Psoas muscle (tissue), 7 donors: ENCODE measurements at regions not wholly inside any gene's neighbourhood (a gene's known extent, or its start where the extent isn't known, plus 50 kb on each side); places are given as distances from the start of the nearest gene placed in this dataset.

Experiments
- ATAC-seq, 4 donors: fragments of 200-7000 bp; cut with Tn5 transposase; one replicate each; pipeline ENCODE4 v1.9.1; 2020; ENCODE audit warnings: moderate library complexity in 3 of 4, mild to moderate bottlenecking in 2 of 4
- DNase-seq, 2 donors: peaks; one replicate each; pipeline ENCODE4 v3.0.0-alpha.2; 2020
- H3K27ac ChIP-seq: fragments of 200-600 bp; one replicate; pipeline ENCODE4 v1.8.0; 2022
- H3K27me3 ChIP-seq, 3 donors: fragments of 200-600 bp in 1 of 3; one replicate each; pipeline versions ENCODE4 v1.6.1 to v1.8.0; 2013 to 2022; ENCODE audit warnings: low read length in 2 of 3, mild to moderate bottlenecking in 2 of 3, moderate library complexity in 1 of 3; ENCODE audit not compliant: insufficient read depth in 3 of 3
- H3K36me3 ChIP-seq, 2 donors: fragments of 200-600 bp in 1 of 2; one replicate each; pipeline versions ENCODE4 v1.6.1 to v1.8.0; 2013 to 2022; ENCODE audit warnings: low read depth in 1 of 2, mild to moderate bottlenecking in 1 of 2, moderate library complexity in 1 of 2; ENCODE audit not compliant: insufficient read depth in 1 of 2
- H3K4me1 ChIP-seq: fragments of 200-600 bp; one replicate; pipeline ENCODE4 v1.8.0; 2022
- H3K4me3 ChIP-seq: fragments of 200-600 bp; one replicate; pipeline ENCODE4 v1.8.0; 2022; ENCODE audit warnings: mild to moderate bottlenecking
- H3K9me3 ChIP-seq: fragments of 200-600 bp; one replicate; pipeline ENCODE4 v1.8.0; 2022
- CTCF ChIP-seq: fragments of 200-600 bp; IDR thresholded peaks from one replicate; pipeline ENCODE4 v1.8.0; 2022; ENCODE audit warnings: antibody characterized with exemption
- WGBS, 3 donors: extraction: QIAGEN DNeasy Blood & Tissue Kit; methylation state at CpG; one replicate each; pipeline versions ENCODE4 v1.1.6 to v1.1.7; 2013; 5-methylcytosine and 5-hydroxymethylcytosine counted together
- intact Hi-C, 2 donors: fragments of 100-400 bp; cut with DNase I; formaldehyde crosslinking; loops; one replicate each; pipeline versions ENCODE4 v1.11.0 to v1.14.2; 2022
- donor health status: healthy with polysubstance abuse.
- donor health status: DM: no; HTN: no; CAD: no; lungs with moderate emphysema.
- donor health status: Bipolar disorder and iron deficiency.
- donor health status: healthy.
- donor health status: DM: yes; HTN: yes; CAD: no.
- donor health status: DM: no; HTN: no; CAD: no.
- donor health status: DM: yes; HTN: yes; CAD: no.

- ATAC-seq, result no peak
- intact Hi-C loops, result no loop called here
- no peaks in the 10 kb centered on the region for H3K4me1 ChIP-seq
- no peaks in the 10 kb centered on the region for H3K36me3 ChIP-seq
- H3K27ac ChIP-seq, result no peak overlapping the region
- WGBS, 3 donors, result 41 to 46% (median 43%) methylated on average over 4 of the region's 4 CpGs
- H3K4me3 ChIP-seq, result no peak overlapping the region
- no peaks in the 10 kb centered on the region for H3K9me3 ChIP-seq
- no peak for TF ChIP-seq CTCF
- H3K27me3 ChIP-seq, result no peaks in the 10 kb centered on the region
- no peak for DNase-seq
Measured at GRCh38 chr18:5770176-5770575, 125.1 kb downstream of the TMEM200C start.

GRCh38 chr18:5768454-5768853, 126.9 kb downstream of the TMEM200C start:
- H3K36me3 ChIP-seq, result no peaks in the 10 kb centered on the region

GRCh38 chr18:5759194-5759593, 136.1 kb downstream of the TMEM200C start:
- no peak for TF ChIP-seq CTCF
- ATAC-seq (no peak), DNase-seq (no peak)
- intact Hi-C loops, result no loop called here
- 14 to 18% (median 17%) methylated on average over 4 of the region's 4 CpGs for WGBS, 3 donors
- no peaks in the 10 kb centered on the region for H3K36me3 ChIP-seq
- no peaks in the 10 kb centered on the region for H3K4me1 ChIP-seq
- H3K27ac ChIP-seq, result no peak overlapping the region
- no peaks in the 10 kb centered on the region for H3K9me3 ChIP-seq
- H3K4me3 ChIP-seq, result no peak overlapping the region
- peaks cover 0 to 5% (median 0%) of the 10 kb centered on the region in 3 donors for H3K27me3 ChIP-seq

More at GRCh38 chr18:5768454-5768853, 126.9 kb downstream of the TMEM200C start:
- no peak for TF ChIP-seq CTCF
- H3K9me3 ChIP-seq, result no peaks in the 10 kb centered on the region
- H3K4me1 ChIP-seq, result no peaks in the 10 kb centered on the region
- intact Hi-C loops, result no loop called here
- H3K27ac ChIP-seq, result no peak overlapping the region
- WGBS, 3 donors, result 55 to 66% (median 57%) methylated on average over 6 of the region's 6 CpGs
- ATAC-seq (no peak), DNase-seq (no peak)
- no peaks in the 10 kb centered on the region for H3K27me3 ChIP-seq
- no peak overlapping the region for H3K4me3 ChIP-seq

- Histone ChIP-seq H3K36me3 (no peaks in the 10 kb centered on the region), H3K9me3 (no peaks in the 10 kb centered on the region), H3K4me1 (no peaks in the 10 kb centered on the region), H3K27me3 (peaks cover 0 to 5% (median 0%) of the 10 kb centered on the region in 3 donors), H3K27ac (no peak overlapping the region), H3K4me3 (no peak overlapping the region)
- DNase-seq, result no peak
- intact Hi-C loops, result no loop called here
- WGBS, 3 donors, result 74 to 93% (median 90%) methylated on average over 6 of the region's 6 CpGs
- no peak for ATAC-seq
- TF ChIP-seq CTCF, result no peak
Measured at GRCh38 chr18:5756823-5757222, 138.5 kb downstream of the TMEM200C start.

- intact Hi-C loops, result no loop called here
- ATAC-seq (no peak), DNase-seq (no peak)
- no peaks in the 10 kb centered on the region for H3K36me3 ChIP-seq
- H3K27ac ChIP-seq, result no peak overlapping the region
- 68 to 71% (median 69%) methylated on average over 1 of the region's 1 CpG for WGBS, 3 donors
- no peak for TF ChIP-seq CTCF
- H3K9me3 ChIP-seq, result no peaks in the 10 kb centered on the region
- H3K27me3 ChIP-seq, result no peaks in the 10 kb centered on the region
- no peak overlapping the region for H3K4me3 ChIP-seq
- no peaks in the 10 kb centered on the region for H3K4me1 ChIP-seq
Measured at GRCh38 chr18:5747678-5748077, 147.6 kb downstream of the TMEM200C start.
